ENCODE measurements at regions not wholly inside any gene's neighbourhood (a gene's known extent, or its start where the extent isn't known, plus 50 kb on each side); places are given as distances from the start of the nearest gene placed in this dataset.
"Not testable (repeated sequence)": the region's sequence is repeated elsewhere in the genome, so short reads cannot be mapped to it uniquely, and the experiment has no call there.

GRCh38 chr5:163261647-163262269 lies 175.6 kb upstream of the CCNG1 start:
- peaks cover 4% of the 10 kb centered on the region for H3K27me3 Mint-ChIP-seq (ENCODE audit: low read depth)
- no peak overlapping the region for H3K27ac Mint-ChIP-seq (ENCODE audit: unreplicated experiment)
- no peaks in the 10 kb centered on the region for H3K4me1 Mint-ChIP-seq (ENCODE audit: low read depth)
- peaks cover 4% of the 10 kb centered on the region for H3K9me3 Mint-ChIP-seq (ENCODE audit: low read depth)
- no peak overlapping the region for H3K4me3 Mint-ChIP-seq (ENCODE audit: unreplicated experiment)
- no peak for TF ChIP-seq CTCF (IDR thresholded peaks at IDR 0.05)
- H3K36me3 Mint-ChIP-seq (ENCODE audit: low read depth) = no peaks in the 10 kb centered on the region
- no peak for DNase-seq (ENCODE audit: low spot score)

GRCh38 chr5:163266249-163266648 lies 171.1 kb upstream of the CCNG1 start:
- not testable (repeated sequence) for H3K4me3 Mint-ChIP-seq (ENCODE audit: unreplicated experiment); DNase-seq (ENCODE audit: low spot score); H3K36me3 Mint-ChIP-seq (ENCODE audit: low read depth); H3K27me3 Mint-ChIP-seq (ENCODE audit: low read depth); H3K4me1 Mint-ChIP-seq (ENCODE audit: low read depth); H3K9me3 Mint-ChIP-seq (ENCODE audit: low read depth); H3K27ac Mint-ChIP-seq (ENCODE audit: unreplicated experiment)

- Mint-ChIP-seq H3K36me3 (ENCODE audit: low read depth) (no peaks in the 10 kb centered on the region), H3K27ac (ENCODE audit: unreplicated experiment) (no peak overlapping the region), H3K9me3 (ENCODE audit: low read depth) (no peaks in the 10 kb centered on the region), H3K4me3 (ENCODE audit: unreplicated experiment) (no peak overlapping the region), H3K27me3 (ENCODE audit: low read depth) (peaks cover 11% of the 10 kb centered on the region), H3K4me1 (ENCODE audit: low read depth) (no peaks in the 10 kb centered on the region)
- TF ChIP-seq CTCF (IDR thresholded peaks at IDR 0.05) = peak; percentile 76
- DNase-seq (ENCODE audit: low spot score) = no peak
Observed at GRCh38 chr5:163269624-163270023, 167.8 kb upstream of the CCNG1 start.

- no peak for TF ChIP-seq CTCF (IDR thresholded peaks at IDR 0.05)
- Mint-ChIP-seq H3K4me3 (ENCODE audit: unreplicated experiment) (no peak overlapping the region), H3K4me1 (ENCODE audit: low read depth) (no peaks in the 10 kb centered on the region), H3K27ac (ENCODE audit: unreplicated experiment) (no peak overlapping the region), H3K9me3 (ENCODE audit: low read depth) (no peaks in the 10 kb centered on the region), H3K36me3 (ENCODE audit: low read depth) (no peaks in the 10 kb centered on the region), H3K27me3 (ENCODE audit: low read depth) (peaks cover 16% of the 10 kb centered on the region)
- DNase-seq (ENCODE audit: low spot score) = no peak
Observed at GRCh38 chr5:163276466-163276865, 160.9 kb upstream of the CCNG1 start.

GRCh38 chr5:163280897-163281296 lies 156.5 kb upstream of the CCNG1 start:
- DNase-seq (ENCODE audit: low spot score); H3K4me3 Mint-ChIP-seq (ENCODE audit: unreplicated experiment); H3K27ac Mint-ChIP-seq (ENCODE audit: unreplicated experiment); H3K9me3 Mint-ChIP-seq (ENCODE audit: low read depth); H3K36me3 Mint-ChIP-seq (ENCODE audit: low read depth); H3K4me1 Mint-ChIP-seq (ENCODE audit: low read depth): not testable (repeated sequence)
- peaks cover 12% of the 10 kb centered on the region for H3K27me3 Mint-ChIP-seq (ENCODE audit: low read depth)

- TF ChIP-seq CTCF (IDR thresholded peaks at IDR 0.05) = no peak
- H3K4me1 Mint-ChIP-seq (ENCODE audit: low read depth) = peaks cover 2% of the 10 kb centered on the region
- no peaks in the 10 kb centered on the region for H3K36me3 Mint-ChIP-seq (ENCODE audit: low read depth)
- H3K4me3 Mint-ChIP-seq (ENCODE audit: unreplicated experiment) = no peak overlapping the region
- DNase-seq (ENCODE audit: low spot score) = no peak
- H3K27me3 Mint-ChIP-seq (ENCODE audit: low read depth) = peaks cover 8% of the 10 kb centered on the region
- H3K9me3 Mint-ChIP-seq (ENCODE audit: low read depth) = no peaks in the 10 kb centered on the region
- H3K27ac Mint-ChIP-seq (ENCODE audit: unreplicated experiment) = no peak overlapping the region
Observed at GRCh38 chr5:163281512-163281911, 155.9 kb upstream of the CCNG1 start.

Measured in chondrocyte (in vitro differentiated cells).